PC-9 (cell line): ENCODE measurements at regions not wholly inside any gene's neighbourhood (a gene's known extent, or its start where the extent isn't known, plus 50 kb on each side); places are given as distances from the start of the nearest gene placed in this dataset.

Experiments used
- BruUV-seq: library from RNA; stranded (reverse); fragments of 400-500 nt; replicated peaks from 2 replicates; lab custom pipeline; 2021; lab: Mats Ljungman, UMichigan
- CTCF ChIA-PET: fragments of 300-600 bp; sonication (Branson Sonifier 250); formaldehyde crosslinking; loops from one replicate; lab custom pipeline; 2022; ENCODE audit warnings: antibody characterized with exemption; lab: Charles Lee
- POLR2A ChIA-PET: fragments of 300-600 bp; sonication (Branson Sonifier 250); formaldehyde crosslinking; loops from one replicate; lab custom pipeline; 2022; ENCODE audit warnings: antibody characterized with exemption; ENCODE audit not compliant: unreplicated experiment; lab: Charles Lee
- DNase-seq, 2 experiments: peaks; one replicate each; pipeline versions ENCODE4 v3.0.0 to v3.0.0-alpha.2; 2015 to 2022; ENCODE audit warnings: mixed read lengths in 1 of 2
- H2AFZ ChIP-seq: fragments of 200-600 bp; sonication (generic); 2 replicates; pipeline ENCODE4 v1.8.1; 2017; ENCODE audit warnings: antibody characterized with exemption
- H3F3A ChIP-seq: fragments of 200-600 bp; sonication (generic); 2 replicates; pipeline ENCODE4 v1.8.1; 2017; ENCODE audit warnings: antibody characterized with exemption, mild to moderate bottlenecking, low read depth; ENCODE audit not compliant: insufficient read depth
- H3K27ac ChIP-seq: fragments of 200-600 bp; sonication (generic); 2 replicates; pipeline ENCODE4 v1.6.1; 2016; ENCODE audit warnings: mixed run types
- H3K27me3 ChIP-seq: fragments of 200-600 bp; sonication (generic); 2 replicates; pipeline ENCODE4 v1.6.1; 2016; ENCODE audit warnings: low read depth, mixed run types; ENCODE audit not compliant: insufficient read depth
- H3K36me3 ChIP-seq: fragments of 200-600 bp; sonication (generic); 2 replicates; pipeline ENCODE4 v1.6.1; 2016; ENCODE audit warnings: low read depth, mixed run types
- H3K4me1 ChIP-seq: fragments of 200-600 bp; sonication (generic); replicated peaks from 2 replicates; pipeline ENCODE4 v1.6.1; 2016; ENCODE audit warnings: mixed run types; ENCODE audit not compliant: insufficient read depth
- H3K4me2 ChIP-seq: fragments of 200-600 bp; sonication (generic); 2 replicates; pipeline ENCODE4 v1.6.1; 2017; ENCODE audit warnings: mixed run types
- H3K4me3 ChIP-seq: fragments of 200-600 bp; sonication (generic); 2 replicates; pipeline ENCODE4 v1.6.1; 2016; ENCODE audit warnings: mixed run types
- H3K79me2 ChIP-seq: fragments of 200-600 bp; sonication (generic); 2 replicates; pipeline ENCODE4 v1.6.1; 2017; ENCODE audit warnings: low read depth, mixed run types
- H3K9me2 ChIP-seq: fragments of 200-600 bp; sonication (generic); 2 replicates; pipeline ENCODE4 v1.8.1; 2017; ENCODE audit warnings: mild to moderate bottlenecking; ENCODE audit not compliant: insufficient read depth
- H3K9me3 ChIP-seq: fragments of 200-600 bp; sonication (generic); 2 replicates; pipeline ENCODE4 v1.8.1; 2016; ENCODE audit warnings: low read depth; ENCODE audit not compliant: insufficient read depth
- H4K20me1 ChIP-seq: fragments of 200-600 bp; sonication (generic); 2 replicates; pipeline ENCODE4 v1.8.1; 2017; ENCODE audit not compliant: insufficient read depth
- CTCF ChIP-seq: fragments of 200-600 bp; sonication (generic); conservative IDR thresholded peaks from 2 replicates; pipeline ENCODE4 v1.6.1; 2017; ENCODE audit warnings: mixed run types, antibody characterized with exemption, mild to moderate bottlenecking, moderate library complexity
- EZH2 ChIP-seq: fragments of 200-600 bp; sonication (generic); IDR thresholded peaks from 2 replicates; pipeline ENCODE4 v1.8.0; 2017; ENCODE audit warnings: antibody characterized with exemption, low read depth
- intact Hi-C: fragments of 100-400 bp; cut with micrococcal nuclease; formaldehyde crosslinking; loops from one replicate; pipeline ENCODE4 v1.10.0; 2022; ENCODE audit not compliant: unreplicated experiment

- H3K4me2 ChIP-seq: no peak overlapping the region
- no peaks in the 10 kb centered on the region; the same call in 1 of the 2 replicates for H4K20me1 ChIP-seq
- TF ChIP-seq EZH2: no peak
- TF ChIP-seq CTCF: no peak
- CTCF ChIA-PET: no interaction called here
- peak overlapping the region; percentile 39; the same call in 1 of the 2 replicates for H2AFZ ChIP-seq
- POLR2A ChIA-PET: no interaction called here
- H3K4me3 ChIP-seq: no peak overlapping the region
- no TSS peak for BruUV-seq
- no peaks in the 10 kb centered on the region for H3K4me1 ChIP-seq
- no peaks in the 10 kb centered on the region for H3K9me3 ChIP-seq
- H3F3A ChIP-seq: no peaks in the 10 kb centered on the region
- intact Hi-C loops: no loop called here
- no peaks in the 10 kb centered on the region for H3K79me2 ChIP-seq
- H3K36me3 ChIP-seq: no peaks in the 10 kb centered on the region
- DNase-seq: no peak
- no peaks in the 10 kb centered on the region for H3K9me2 ChIP-seq
- H3K27ac ChIP-seq: no peak overlapping the region
- H3K27me3 ChIP-seq: peaks cover 11% of the 10 kb centered on the region
These were observed 218.8 kb downstream of the CBLN2 start for GRCh38 chr18:72325307-72325706.

GRCh38 chr18:72324677-72325076 lies 219.5 kb downstream of the CBLN2 start:
- H4K20me1 ChIP-seq: no peaks in the 10 kb centered on the region
- no peak overlapping the region for H3K27ac ChIP-seq
- no peak overlapping the region for H2AFZ ChIP-seq
- H3K9me3 ChIP-seq: no peaks in the 10 kb centered on the region
- ChIA-PET CTCF (no interaction called here), POLR2A (no interaction called here)
- no peak for DNase-seq
- TF ChIP-seq EZH2: no peak
- no peak for TF ChIP-seq CTCF
- BruUV-seq: no TSS peak
- no peaks in the 10 kb centered on the region for H3K4me1 ChIP-seq
- no peak overlapping the region for H3K4me3 ChIP-seq
- no peaks in the 10 kb centered on the region for H3F3A ChIP-seq
- intact Hi-C loops: no loop called here
- no peaks in the 10 kb centered on the region for H3K9me2 ChIP-seq
- no peak overlapping the region for H3K4me2 ChIP-seq
- no peaks in the 10 kb centered on the region for H3K79me2 ChIP-seq
- no peaks in the 10 kb centered on the region for H3K36me3 ChIP-seq
- H3K27me3 ChIP-seq: peaks cover 11% of the 10 kb centered on the region

GRCh38 chr18:72316497-72316896 lies 227.6 kb downstream of the CBLN2 start:
- Histone ChIP-seq H3K9me3 (no peaks in the 10 kb centered on the region), H3K27me3 (no peaks in the 10 kb centered on the region; the same call in 1 of the 2 replicates), H3K36me3 (no peaks in the 10 kb centered on the region), H3K4me2 (no peak overlapping the region), H3K4me1 (no peaks in the 10 kb centered on the region), H3K4me3 (no peak overlapping the region), H4K20me1 (no peaks in the 10 kb centered on the region), H3K27ac (no peak overlapping the region), H2AFZ (no peak overlapping the region), H3K79me2 (no peaks in the 10 kb centered on the region), H3F3A (no peaks in the 10 kb centered on the region), H3K9me2 (no peaks in the 10 kb centered on the region)
- no peak for TF ChIP-seq EZH2
- TF ChIP-seq CTCF: no peak
- intact Hi-C loops: no loop called here
- ChIA-PET CTCF (no interaction called here), POLR2A (no interaction called here)
- DNase-seq: no peak
- no TSS peak for BruUV-seq
